GM18873 (cell line): ENCODE measurements at regions not wholly inside any gene's neighbourhood (a gene's known extent, or its start where the extent isn't known, plus 50 kb on each side); places are given as distances from the start of the nearest gene placed in this dataset.

Source experiments
- ATAC-seq: cut with Tn5 transposase; IDR thresholded peaks from one replicate; pipeline ENCODE4 v1.9.1; 2021; ENCODE audit warnings: mild to moderate bottlenecking, moderate library complexity, moderate number of reproducible peaks; ENCODE audit not compliant: unreplicated experiment, low FRiP score

- ATAC-seq = no peak
These were observed 378.6 kb downstream of the REEP3 start for GRCh38 chr10:63899673-63900300.

- ATAC-seq = no peak
These were observed 380.0 kb downstream of the REEP3 start for GRCh38 chr10:63901228-63901627.

GRCh38 chr10:63901881-63902280, 380.7 kb downstream of the REEP3 start:
- ATAC-seq = no peak

GRCh38 chr10:63910806-63911205, 389.6 kb downstream of the REEP3 start:
- ATAC-seq = no peak

GRCh38 chr10:63915240-63915639, 394.0 kb downstream of the REEP3 start:
- no peak for ATAC-seq

- ATAC-seq = no peak
These were observed 396.2 kb downstream of the REEP3 start for GRCh38 chr10:63917363-63917762.

GRCh38 chr10:63919575-63920279, 398.5 kb downstream of the REEP3 start:
- no peak for ATAC-seq

GRCh38 chr10:63920926-63921325, 399.7 kb downstream of the REEP3 start:
- no peak for ATAC-seq

GRCh38 chr10:63921908-63922467, 400.8 kb downstream of the REEP3 start:
- no peak for ATAC-seq

- no peak for ATAC-seq
These were observed 401.5 kb downstream of the REEP3 start for GRCh38 chr10:63922468-63923284.

- ATAC-seq = no peak
These were observed 408.7 kb downstream of the REEP3 start for GRCh38 chr10:63929831-63930467.

- ATAC-seq = no peak
These were observed 409.4 kb downstream of the REEP3 start for GRCh38 chr10:63930584-63930983.

- no peak for ATAC-seq
These were observed 414.5 kb downstream of the REEP3 start for GRCh38 chr10:63935705-63936104.

GRCh38 chr10:63940277-63940922, 419.2 kb downstream of the REEP3 start:
- no peak for ATAC-seq

- no peak for ATAC-seq
These were observed 443.2 kb downstream of the REEP3 start for GRCh38 chr10:63964406-63964805.

GRCh38 chr10:63965846-63966245, 444.6 kb downstream of the REEP3 start:
- ATAC-seq = no peak

- ATAC-seq = no peak
These were observed 452.0 kb downstream of the REEP3 start for GRCh38 chr10:63972949-63973827.

- peak; percentile 91 for ATAC-seq
These were observed 455.3 kb downstream of the REEP3 start for GRCh38 chr10:63976538-63976937.

GRCh38 chr10:63977329-63977923, 456.2 kb downstream of the REEP3 start:
- peak; percentile 52 for ATAC-seq
